ENCODE measurements at regions not wholly inside any gene's neighbourhood (a gene's known extent, or its start where the extent isn't known, plus 50 kb on each side); places are given as distances from the start of the nearest gene placed in this dataset.

GRCh38 chr3:83581546-83581945 is 1377.2 kb upstream of the CADM2 start:
- no peaks in the 10 kb centered on the region for H3K36me3 ChIP-seq (ENCODE audit: insufficient read depth, low read length)
- TF ChIP-seq, protein P1, sequence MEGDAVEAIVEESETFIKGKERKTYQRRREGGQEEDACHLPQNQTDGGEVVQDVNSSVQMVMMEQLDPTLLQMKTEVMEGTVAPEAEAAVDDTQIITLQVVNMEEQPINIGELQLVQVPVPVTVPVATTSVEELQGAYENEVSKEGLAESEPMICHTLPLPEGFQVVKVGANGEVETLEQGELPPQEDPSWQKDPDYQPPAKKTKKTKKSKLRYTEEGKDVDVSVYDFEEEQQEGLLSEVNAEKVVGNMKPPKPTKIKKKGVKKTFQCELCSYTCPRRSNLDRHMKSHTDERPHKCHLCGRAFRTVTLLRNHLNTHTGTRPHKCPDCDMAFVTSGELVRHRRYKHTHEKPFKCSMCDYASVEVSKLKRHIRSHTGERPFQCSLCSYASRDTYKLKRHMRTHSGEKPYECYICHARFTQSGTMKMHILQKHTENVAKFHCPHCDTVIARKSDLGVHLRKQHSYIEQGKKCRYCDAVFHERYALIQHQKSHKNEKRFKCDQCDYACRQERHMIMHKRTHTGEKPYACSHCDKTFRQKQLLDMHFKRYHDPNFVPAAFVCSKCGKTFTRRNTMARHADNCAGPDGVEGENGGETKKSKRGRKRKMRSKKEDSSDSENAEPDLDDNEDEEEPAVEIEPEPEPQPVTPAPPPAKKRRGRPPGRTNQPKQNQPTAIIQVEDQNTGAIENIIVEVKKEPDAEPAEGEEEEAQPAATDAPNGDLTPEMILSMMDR (IDR thresholded peaks at IDR 0.05; ENCODE audit: low read length): no peak
- no peak for TF ChIP-seq EZH2 (IDR thresholded peaks at IDR 0.05; ENCODE audit: borderline replicate concordance, low read length)
- no peak overlapping the region for H3K9ac ChIP-seq (ENCODE audit: low read length)
- no peaks in the 10 kb centered on the region for H3K9me2 ChIP-seq (ENCODE audit: low read depth, low read length)
- no peaks in the 10 kb centered on the region for H3K4me1 ChIP-seq (ENCODE audit: insufficient read depth, low read length, severe bottlenecking)
- H3K4me2 ChIP-seq (ENCODE audit: low read length): no peak overlapping the region
- H3K79me2 ChIP-seq (ENCODE audit: insufficient read depth, low read length): no peaks in the 10 kb centered on the region
- H2AFZ ChIP-seq (ENCODE audit: low read length): no peak overlapping the region
- H3K27ac ChIP-seq (ENCODE audit: low read depth, low read length, poor library complexity, severe bottlenecking): no peak overlapping the region
- no peaks in the 10 kb centered on the region for H3K9me3 ChIP-seq (ENCODE audit: low read length)
- H3K4me3 ChIP-seq (ENCODE audit: low read depth, low read length, poor library complexity, severe bottlenecking): no peak overlapping the region
- no peaks in the 10 kb centered on the region for H4K20me1 ChIP-seq (ENCODE audit: insufficient read depth, low read length)
- no peaks in the 10 kb centered on the region for H3F3A ChIP-seq (ENCODE audit: insufficient read depth, low read length)
- H3K27me3 ChIP-seq (ENCODE audit: insufficient read depth, low read length): no peaks in the 10 kb centered on the region

DNA sequence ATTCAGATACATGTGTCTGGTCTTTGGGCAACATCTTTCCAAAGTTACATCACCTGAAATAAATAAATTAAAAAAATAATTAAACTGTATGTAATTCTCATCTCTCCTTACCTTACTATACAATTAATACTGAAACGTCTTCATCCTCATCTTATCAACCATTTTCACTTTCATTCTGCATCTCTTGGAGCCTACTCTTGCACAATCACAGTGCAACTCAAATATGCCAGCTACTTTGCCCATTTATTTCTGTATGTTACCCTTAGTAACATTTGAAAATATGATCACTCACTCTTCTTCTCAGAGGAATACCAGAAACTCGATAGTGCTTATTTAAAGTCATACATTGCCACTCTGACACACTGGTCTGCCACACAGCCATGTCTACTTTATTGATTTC is 1357.1 kb upstream of the CADM2 start:
- Histone ChIP-seq H3K27ac (ENCODE audit: low read depth, low read length, poor library complexity, severe bottlenecking) (no peak overlapping the region), H2AFZ (ENCODE audit: low read length) (no peak overlapping the region), H3K4me2 (ENCODE audit: low read length) (no peak overlapping the region), H3K4me3 (ENCODE audit: low read depth, low read length, poor library complexity, severe bottlenecking) (no peak overlapping the region), H3F3A (ENCODE audit: insufficient read depth, low read length) (no peaks in the 10 kb centered on the region), H3K9ac (ENCODE audit: low read length) (no peak overlapping the region), H3K36me3 (ENCODE audit: insufficient read depth, low read length) (no peaks in the 10 kb centered on the region), H3K27me3 (ENCODE audit: insufficient read depth, low read length) (no peaks in the 10 kb centered on the region), H3K9me2 (ENCODE audit: low read depth, low read length) (no peaks in the 10 kb centered on the region), H4K20me1 (ENCODE audit: insufficient read depth, low read length) (no peaks in the 10 kb centered on the region), H3K4me1 (ENCODE audit: insufficient read depth, low read length, severe bottlenecking) (no peaks in the 10 kb centered on the region), H3K9me3 (ENCODE audit: low read length) (no peaks in the 10 kb centered on the region), H3K79me2 (ENCODE audit: insufficient read depth, low read length) (no peaks in the 10 kb centered on the region)
- TF ChIP-seq, protein P1 (IDR thresholded peaks at IDR 0.05; ENCODE audit: low read length): no peak

DNA sequence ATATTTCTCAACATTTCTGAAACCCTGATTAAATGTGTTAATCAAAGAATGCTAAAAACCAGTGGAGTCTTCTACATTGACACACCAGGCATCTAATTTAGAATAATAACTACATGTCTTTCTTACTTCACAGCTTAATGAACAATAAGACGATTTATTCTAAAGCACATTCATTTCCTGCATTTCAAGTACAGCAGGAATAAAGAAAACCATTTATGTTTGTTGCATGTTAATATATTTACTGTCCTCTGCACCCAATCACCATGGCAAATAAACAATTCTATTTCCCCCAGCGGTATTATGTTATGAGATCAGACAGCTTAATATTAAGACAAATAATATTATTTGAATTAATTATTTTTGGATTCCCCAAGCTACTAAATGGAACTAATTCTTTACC is 1336.3 kb upstream of the CADM2 start:
- Histone ChIP-seq H3K9me3 (ENCODE audit: low read length) (no peaks in the 10 kb centered on the region), H3K4me1 (ENCODE audit: insufficient read depth, low read length, severe bottlenecking) (no peaks in the 10 kb centered on the region), H3K79me2 (ENCODE audit: insufficient read depth, low read length) (no peaks in the 10 kb centered on the region), H3K27ac (ENCODE audit: low read depth, low read length, poor library complexity, severe bottlenecking) (no peak overlapping the region), H3K9me2 (ENCODE audit: low read depth, low read length) (no peaks in the 10 kb centered on the region), H3K9ac (ENCODE audit: low read length) (no peak overlapping the region), H3F3A (ENCODE audit: insufficient read depth, low read length) (no peaks in the 10 kb centered on the region), H3K4me3 (ENCODE audit: low read depth, low read length, poor library complexity, severe bottlenecking) (no peak overlapping the region), H3K4me2 (ENCODE audit: low read length) (no peak overlapping the region), H3K36me3 (ENCODE audit: insufficient read depth, low read length) (no peaks in the 10 kb centered on the region), H2AFZ (ENCODE audit: low read length) (no peak overlapping the region), H4K20me1 (ENCODE audit: insufficient read depth, low read length) (no peaks in the 10 kb centered on the region), H3K27me3 (ENCODE audit: insufficient read depth, low read length) (no peaks in the 10 kb centered on the region)
- TF ChIP-seq, protein P1 (IDR thresholded peaks at IDR 0.05; ENCODE audit: low read length): no peak

All from OCI-LY1 (cell line).